ENCODE measurements at regions not wholly inside any gene's neighbourhood (a gene's known extent, or its start where the extent isn't known, plus 50 kb on each side); places are given as distances from the start of the nearest gene placed in this dataset.

- ChIA-PET POLR2A (no interaction called here), CTCF (ENCODE audit: unreplicated experiment) (interaction anchor here (0.5 kb wide), 1 partner anchor 17 kb away, joined by 3 read pairs; no protein-coding TSS in a partner anchor)
- Histone ChIP-seq H3K9me3 (ENCODE audit: low read length) (no peaks in the 10 kb centered on the region), H3K27ac (ENCODE audit: low read depth, low read length, poor library complexity, severe bottlenecking) (no peak overlapping the region), H3K4me3 (ENCODE audit: low read depth, low read length, poor library complexity, severe bottlenecking) (no peak overlapping the region), H2AFZ (ENCODE audit: low read length) (no peak overlapping the region), H4K20me1 (ENCODE audit: insufficient read depth, low read length) (no peaks in the 10 kb centered on the region), H3K4me1 (ENCODE audit: insufficient read depth, low read length, poor library complexity, severe bottlenecking) (no peaks in the 10 kb centered on the region), H3K36me3 (ENCODE audit: insufficient read depth, low read length) (no peaks in the 10 kb centered on the region), H3K4me2 (ENCODE audit: low read length) (no peak overlapping the region), H3K9me2 (ENCODE audit: insufficient read depth, low read length) (no peaks in the 10 kb centered on the region), H3K79me2 (ENCODE audit: insufficient read depth, low read depth, low read length) (no peaks in the 10 kb centered on the region)
- no peak for DNase-seq (ENCODE audit: low spot score)
- intact Hi-C loops (cut with micrococcal nuclease; ENCODE audit: unreplicated experiment): no loop called here
- BruUV-seq (replicated peaks): no TSS peak
- TF ChIP-seq EZH2phosphoT487 (IDR thresholded peaks at IDR 0.05; ENCODE audit: borderline replicate concordance, low read depth, low read length) (no peak), CTCF (conservative IDR thresholded peaks at IDR 0.05; ENCODE audit: low read length) (no peak)
Observed at GRCh38 chr12:22935501-22935900, 310.5 kb downstream of the ETNK1 start.

- no peak for TF ChIP-seq EZH2phosphoT487 (IDR thresholded peaks at IDR 0.05; ENCODE audit: borderline replicate concordance, low read depth, low read length)
- DNase-seq (ENCODE audit: low spot score): no peak
- Histone ChIP-seq H3K4me1 (ENCODE audit: insufficient read depth, low read length, poor library complexity, severe bottlenecking) (no peaks in the 10 kb centered on the region), H3K9me3 (ENCODE audit: low read length) (no peaks in the 10 kb centered on the region), H2AFZ (ENCODE audit: low read length) (no peak overlapping the region), H3K4me3 (ENCODE audit: low read depth, low read length, poor library complexity, severe bottlenecking) (no peak overlapping the region), H3K36me3 (ENCODE audit: insufficient read depth, low read length) (no peaks in the 10 kb centered on the region), H3K9me2 (ENCODE audit: insufficient read depth, low read length) (no peaks in the 10 kb centered on the region), H3K79me2 (ENCODE audit: insufficient read depth, low read depth, low read length) (no peaks in the 10 kb centered on the region), H3K27ac (ENCODE audit: low read depth, low read length, poor library complexity, severe bottlenecking) (no peak overlapping the region), H3K4me2 (ENCODE audit: low read length) (no peak overlapping the region), H4K20me1 (ENCODE audit: insufficient read depth, low read length) (no peaks in the 10 kb centered on the region)
- CTCF ChIA-PET (ENCODE audit: unreplicated experiment): no interaction called here
- POLR2A ChIA-PET: no interaction called here
- BruUV-seq (replicated peaks): no TSS peak
- intact Hi-C loops (cut with micrococcal nuclease; ENCODE audit: unreplicated experiment): no loop called here
Observed at GRCh38 chr12:22938323-22938722, 313.4 kb downstream of the ETNK1 start.

GRCh38 chr12:22951206-22951605 lies 326.2 kb downstream of the ETNK1 start:
- H3K9me3 ChIP-seq (ENCODE audit: low read length): no peaks in the 10 kb centered on the region
- no peak overlapping the region for H3K4me3 ChIP-seq (ENCODE audit: low read depth, low read length, poor library complexity, severe bottlenecking)
- POLR2A ChIA-PET: interaction anchor here (0.5 to 1.3 kb wide), 3 partner anchors 24 to 180 kb away, joined by 3 read pairs; no protein-coding TSS in a partner anchor
- no peaks in the 10 kb centered on the region for H3K79me2 ChIP-seq (ENCODE audit: insufficient read depth, low read depth, low read length)
- CTCF ChIA-PET (ENCODE audit: unreplicated experiment): no interaction called here
- no peak for DNase-seq (ENCODE audit: low spot score)
- H3K27ac ChIP-seq (ENCODE audit: low read depth, low read length, poor library complexity, severe bottlenecking): no peak overlapping the region
- no peaks in the 10 kb centered on the region for H3K9me2 ChIP-seq (ENCODE audit: insufficient read depth, low read length)
- H3K4me2 ChIP-seq (ENCODE audit: low read length): no peak overlapping the region
- H3K36me3 ChIP-seq (ENCODE audit: insufficient read depth, low read length): no peaks in the 10 kb centered on the region
- intact Hi-C loops (cut with micrococcal nuclease; ENCODE audit: unreplicated experiment): no loop called here
- TF ChIP-seq CTCF (conservative IDR thresholded peaks at IDR 0.05; ENCODE audit: low read length) (no peak), EZH2phosphoT487 (IDR thresholded peaks at IDR 0.05; ENCODE audit: borderline replicate concordance, low read depth, low read length) (no peak)
- H4K20me1 ChIP-seq (ENCODE audit: insufficient read depth, low read length): no peaks in the 10 kb centered on the region
- no peaks in the 10 kb centered on the region for H3K4me1 ChIP-seq (ENCODE audit: insufficient read depth, low read length, poor library complexity, severe bottlenecking)
- H2AFZ ChIP-seq (ENCODE audit: low read length): no peak overlapping the region
- no TSS peak for BruUV-seq (replicated peaks)
